GM23338 (cell line): ENCODE measurements at regions not wholly inside any gene's neighbourhood (a gene's known extent, or its start where the extent isn't known, plus 50 kb on each side); places are given as distances from the start of the nearest gene placed in this dataset.

ENCODE experiments used
- ATAC-seq: fragments of 200-7000 bp; cut with Tn5 transposase; 3 replicates; pipeline ENCODE4 v1.9.1; 2020
- DNase-seq: peaks from one replicate; pipeline ENCODE4 v3.0.0-alpha.2; 2015; ENCODE audit warnings: low spot score
- H2AFZ ChIP-seq: fragments of 200-600 bp; sonication (generic); 2 replicates; pipeline ENCODE4 v1.8.0; 2016; ENCODE audit warnings: antibody characterized with exemption, mild to moderate bottlenecking, moderate library complexity
- H3F3A ChIP-seq: fragments of 200-600 bp; sonication (generic); replicated peaks from 2 replicates; pipeline ENCODE4 v1.8.0; 2017; ENCODE audit warnings: antibody characterized with exemption, mixed run types, low read depth
- H3K27ac ChIP-seq: fragments of 200-600 bp; sonication (generic); 2 replicates; pipeline ENCODE4 v1.6.1; 2016; ENCODE audit warnings: low read depth
- H3K27me3 ChIP-seq: fragments of 200-600 bp; sonication (generic); 2 replicates; pipeline ENCODE4 v1.8.0; 2016; ENCODE audit warnings: mild to moderate bottlenecking, mixed run types, moderate library complexity; ENCODE audit not compliant: insufficient read depth
- H3K36me3 ChIP-seq: fragments of 200-600 bp; sonication (generic); 2 replicates; pipeline ENCODE4 v1.8.0; 2016; ENCODE audit warnings: mild to moderate bottlenecking; ENCODE audit not compliant: insufficient read depth
- H3K4me1 ChIP-seq: fragments of 200-600 bp; sonication (generic); 2 replicates; pipeline ENCODE4 v1.8.0; 2016; ENCODE audit warnings: mild to moderate bottlenecking, moderate library complexity; ENCODE audit not compliant: insufficient read depth
- H3K4me2 ChIP-seq: fragments of 200-600 bp; sonication (generic); 2 replicates; pipeline ENCODE4 v1.7.1; 2017; ENCODE audit warnings: mixed run types
- H3K4me3 ChIP-seq: fragments of 200-600 bp; sonication (generic); 2 replicates; pipeline ENCODE4 v1.6.1; 2016; ENCODE audit warnings: mixed run types
- H3K79me2 ChIP-seq: fragments of 200-600 bp; sonication (generic); replicated peaks from 2 replicates; pipeline ENCODE4 v1.8.0; 2017; ENCODE audit warnings: mild to moderate bottlenecking; ENCODE audit not compliant: insufficient read depth
- H3K9me2 ChIP-seq: fragments of 200-600 bp; sonication (generic); 2 replicates; pipeline ENCODE4 v1.8.0; 2017; ENCODE audit not compliant: insufficient read depth
- H4K20me1 ChIP-seq: fragments of 200-600 bp; sonication (generic); replicated peaks from 2 replicates; pipeline ENCODE4 v1.8.0; 2017; ENCODE audit warnings: mild to moderate bottlenecking; ENCODE audit not compliant: insufficient read depth
- H3K27ac Mint-ChIP-seq: 2 replicates; pipeline ENCODE4 v1.8.0; 2020; ENCODE audit warnings: inconsistent platforms, mild to moderate bottlenecking, moderate library complexity, mixed read lengths
- H3K27me3 Mint-ChIP-seq: 3 replicates; pipeline ENCODE4 v1.8.0; 2022; ENCODE audit warnings: low read depth, mild to moderate bottlenecking, moderate library complexity, mixed read lengths, inconsistent platforms; ENCODE audit not compliant: insufficient read depth, poor library complexity
- H3K36me3 Mint-ChIP-seq: 3 replicates; pipeline ENCODE4 v1.8.0; 2021; ENCODE audit warnings: low read depth, mild to moderate bottlenecking, inconsistent platforms, moderate library complexity, mixed read lengths
- H3K4me1 Mint-ChIP-seq: 3 replicates; pipeline ENCODE4 v1.8.0; 2020; ENCODE audit warnings: mild to moderate bottlenecking, inconsistent platforms, mixed read lengths
- H3K4me3 Mint-ChIP-seq: 3 replicates; pipeline ENCODE4 v1.8.0; 2021; ENCODE audit warnings: moderate library complexity, mild to moderate bottlenecking, inconsistent platforms, mixed read lengths
- H3K9me3 Mint-ChIP-seq: 3 replicates; pipeline ENCODE4 v1.8.0; 2020; ENCODE audit warnings: moderate library complexity, mild to moderate bottlenecking, inconsistent platforms, mixed read lengths
- CREB1 ChIP-seq: fragments of 250-450 bp; sonication (Bioruptor Pico); IDR thresholded peaks from 2 replicates; pipeline ENCODE4 v1.5.0; 2020; ENCODE audit warnings: low read depth, mild to moderate bottlenecking, moderate library complexity
- CTCF ChIP-seq, 2 experiments: fragments of 200-600 bp in 1 of 2; sonication (generic) in 1 of 2; conservative IDR thresholded peaks; 2 replicates each; pipeline versions ENCODE4 v1.5.1 to v1.6.1; 2016 to 2017; ENCODE audit warnings: antibody characterized with exemption in 2 of 2, low read depth in 2 of 2, mild to moderate bottlenecking in 2 of 2, moderate library complexity in 1 of 2
- EZH2 ChIP-seq: fragments of 200-600 bp; sonication (generic); IDR thresholded peaks from one replicate; pipeline ENCODE4 v1.8.0; 2017; ENCODE audit warnings: antibody characterized with exemption, mild to moderate bottlenecking, low read depth; ENCODE audit not compliant: unreplicated experiment
- EZH2phosphoT487 ChIP-seq: fragments of 200-600 bp; sonication (generic); IDR thresholded peaks from one replicate; pipeline ENCODE4 v1.8.1; 2018; ENCODE audit warnings: antibody characterized with exemption; ENCODE audit not compliant: unreplicated experiment
- JUNB ChIP-seq: IDR thresholded peaks from one replicate; pipeline ENCODE4 v1.6.1; 2016; ENCODE audit warnings: antibody characterized with exemption; ENCODE audit not compliant: unreplicated experiment
- NANOG ChIP-seq: IDR thresholded peaks from 2 replicates; pipeline ENCODE4 v1.6.1; 2016; ENCODE audit warnings: antibody characterized with exemption, borderline replicate concordance
- POLR2AphosphoS5 ChIP-seq: IDR thresholded peaks from 2 replicates; pipeline ENCODE4 v1.6.1; 2016; ENCODE audit warnings: antibody characterized with exemption, low read depth
- REST ChIP-seq: IDR thresholded peaks from one replicate; pipeline ENCODE4 v1.6.1; 2018; ENCODE audit warnings: antibody characterized with exemption; ENCODE audit not compliant: unreplicated experiment
- STAT1 ChIP-seq: IDR thresholded peaks from one replicate; pipeline ENCODE4 v1.6.1; 2016; ENCODE audit warnings: antibody characterized with exemption; ENCODE audit not compliant: unreplicated experiment
- ZNF114 ChIP-seq: fragments of 250-450 bp; sonication (Bioruptor Pico); IDR thresholded peaks from 2 replicates; pipeline ENCODE4 v1.5.0; 2020; ENCODE audit warnings: mild to moderate bottlenecking, moderate library complexity
- ZNF331 ChIP-seq: fragments of 250-450 bp; sonication (Bioruptor Pico); IDR thresholded peaks from 2 replicates; pipeline ENCODE4 v1.5.0; 2020; ENCODE audit warnings: low read depth, mild to moderate bottlenecking, moderate library complexity

GRCh38 chr11:95688015-95688414 is 101.6 kb downstream of the FAM76B start:
- no peak overlapping the region for H3K4me2 ChIP-seq
- no peak overlapping the region for H3K4me3 ChIP-seq
- no peaks in the 10 kb centered on the region for H3F3A ChIP-seq
- DNase-seq (no peak), ATAC-seq (no peak)
- TF ChIP-seq ZNF331 (no peak), NANOG (no peak), STAT1 (no peak), CREB1 (CRISPR knock-in tag) (no peak), REST (no peak), JUNB (no peak)
- no peak overlapping the region for H2AFZ ChIP-seq
- H3K9me2 ChIP-seq = no peaks in the 10 kb centered on the region
- no peaks in the 10 kb centered on the region for H4K20me1 ChIP-seq
- no peaks in the 10 kb centered on the region for H3K27me3 ChIP-seq
- H3K4me1 Mint-ChIP-seq = no peaks in the 10 kb centered on the region
- H3K4me3 Mint-ChIP-seq = no peak overlapping the region
- no peaks in the 10 kb centered on the region for H3K79me2 ChIP-seq
- H3K27ac Mint-ChIP-seq = no peak overlapping the region
- H3K9me3 Mint-ChIP-seq = no peaks in the 10 kb centered on the region
- H3K36me3 Mint-ChIP-seq = no peaks in the 10 kb centered on the region
- H3K36me3 ChIP-seq = no peaks in the 10 kb centered on the region
- H3K27ac ChIP-seq = no peak overlapping the region
- H3K4me1 ChIP-seq = no peaks in the 10 kb centered on the region
- no peaks in the 10 kb centered on the region for H3K27me3 Mint-ChIP-seq

GRCh38 chr11:95686265-95686664 is 103.3 kb downstream of the FAM76B start:
- Histone ChIP-seq H3K79me2 (no peaks in the 10 kb centered on the region), H3K9me2 (no peaks in the 10 kb centered on the region), H3K4me3 (no peak overlapping the region), H2AFZ (no peak overlapping the region), H3K27me3 (no peaks in the 10 kb centered on the region), H4K20me1 (no peaks in the 10 kb centered on the region), H3F3A (no peaks in the 10 kb centered on the region), H3K36me3 (no peaks in the 10 kb centered on the region), H3K4me2 (no peak overlapping the region), H3K27ac (no peak overlapping the region), H3K4me1 (no peaks in the 10 kb centered on the region)
- Mint-ChIP-seq H3K27ac (no peak overlapping the region), H3K36me3 (no peaks in the 10 kb centered on the region), H3K4me3 (no peak overlapping the region), H3K4me1 (no peaks in the 10 kb centered on the region), H3K9me3 (no peaks in the 10 kb centered on the region), H3K27me3 (no peaks in the 10 kb centered on the region)
- ATAC-seq (no peak), DNase-seq (no peak)
- TF ChIP-seq EZH2 (no peak), STAT1 (no peak), JUNB (no peak), EZH2phosphoT487 (no peak), ZNF114 (CRISPR knock-in tag) (no peak), NANOG (no peak), CTCF (conservative IDR thresholded peaks at IDR 0.05; ENCODE audit: low read depth in 2 of 2) (no peak), CREB1 (CRISPR knock-in tag) (no peak), POLR2AphosphoS5 (no peak), REST (no peak), ZNF331 (no peak)
